Activated naive CD8-positive, alpha-beta T cell treated with anti-CD3 and anti-CD28 coated beads, Interleukin-2, amount 50 U/mL, for 24 hours (primary cell): ENCODE measurements at regions not wholly inside any gene's neighbourhood (a gene's known extent, or its start where the extent isn't known, plus 50 kb on each side); places are given as distances from the start of the nearest gene placed in this dataset.

ENCODE experiments used
- ATAC-seq: fragments of 150-1000 bp; cut with Tn5 transposase; one replicate; pipeline ENCODE4 v1.10.0; 2021
- DNase-seq: peaks from one replicate; pipeline ENCODE4 v3.0.0; 2021
- H3K27ac Mint-ChIP-seq: one replicate; pipeline ENCODE4 v1.8.0; 2021; ENCODE audit warnings: mild to moderate bottlenecking, mixed read lengths
- H3K27me3 Mint-ChIP-seq: one replicate; pipeline ENCODE4 v1.8.0; 2021; ENCODE audit warnings: mixed read lengths
- H3K36me3 Mint-ChIP-seq: one replicate; pipeline ENCODE4 v1.8.0; 2021; ENCODE audit warnings: low read depth, mixed read lengths
- H3K4me1 Mint-ChIP-seq: one replicate; pipeline ENCODE4 v1.8.0; 2021; ENCODE audit warnings: mixed read lengths
- H3K4me3 Mint-ChIP-seq: one replicate; pipeline ENCODE4 v1.8.0; 2021; ENCODE audit warnings: mild to moderate bottlenecking, moderate library complexity, mixed read lengths
- H3K9me3 Mint-ChIP-seq: one replicate; pipeline ENCODE4 v1.8.0; 2021; ENCODE audit warnings: mixed read lengths

- H3K4me1 Mint-ChIP-seq = peaks cover 4% of the 10 kb centered on the region
- H3K27me3 Mint-ChIP-seq = peaks cover 29% of the 10 kb centered on the region
- peak overlapping the region; percentile 72 for H3K4me3 Mint-ChIP-seq
- H3K9me3 Mint-ChIP-seq = no peaks in the 10 kb centered on the region
- DNase-seq = peak; percentile 49
- no peak for ATAC-seq
- no peak overlapping the region for H3K27ac Mint-ChIP-seq
- H3K36me3 Mint-ChIP-seq = no peaks in the 10 kb centered on the region
Observed at GRCh38 chr18:70464343-70465114, 175.7 kb downstream of the SOCS6 start.

- Mint-ChIP-seq H3K27me3 (peaks cover 29% of the 10 kb centered on the region), H3K4me1 (peaks cover 4% of the 10 kb centered on the region), H3K27ac (no peak overlapping the region), H3K4me3 (no peak overlapping the region), H3K36me3 (no peaks in the 10 kb centered on the region), H3K9me3 (no peaks in the 10 kb centered on the region)
- no peak for DNase-seq
- no peak for ATAC-seq
Observed at GRCh38 chr18:70463085-70463484, 174.2 kb downstream of the SOCS6 start.

GRCh38 chr18:70462078-70462439 is 173.2 kb downstream of the SOCS6 start:
- H3K27me3 Mint-ChIP-seq = peaks cover 29% of the 10 kb centered on the region
- no peak for DNase-seq
- no peak overlapping the region for H3K4me3 Mint-ChIP-seq
- H3K27ac Mint-ChIP-seq = no peak overlapping the region
- peaks cover 4% of the 10 kb centered on the region for H3K4me1 Mint-ChIP-seq
- no peaks in the 10 kb centered on the region for H3K36me3 Mint-ChIP-seq
- ATAC-seq = no peak
- no peaks in the 10 kb centered on the region for H3K9me3 Mint-ChIP-seq

- no peak for DNase-seq
- H3K9me3 Mint-ChIP-seq = no peaks in the 10 kb centered on the region
- H3K4me1 Mint-ChIP-seq = peaks cover 4% of the 10 kb centered on the region
- H3K27me3 Mint-ChIP-seq = peaks cover 29% of the 10 kb centered on the region
- no peaks in the 10 kb centered on the region for H3K36me3 Mint-ChIP-seq
- ATAC-seq = no peak
- H3K4me3 Mint-ChIP-seq = no peak overlapping the region
- H3K27ac Mint-ChIP-seq = no peak overlapping the region
Observed at GRCh38 chr18:70461323-70462077, 172.7 kb downstream of the SOCS6 start.

- Mint-ChIP-seq H3K4me3 (no peak overlapping the region), H3K4me1 (peaks cover 2% of the 10 kb centered on the region), H3K36me3 (no peaks in the 10 kb centered on the region), H3K9me3 (no peaks in the 10 kb centered on the region), H3K27me3 (peaks cover 29% of the 10 kb centered on the region), H3K27ac (no peak overlapping the region)
- ATAC-seq (no peak), DNase-seq (no peak)
Observed at GRCh38 chr18:70459731-70460130, 170.9 kb downstream of the SOCS6 start.

GRCh38 chr18:70459251-70459650 is 170.4 kb downstream of the SOCS6 start:
- Mint-ChIP-seq H3K27me3 (peaks cover 28% of the 10 kb centered on the region), H3K4me1 (no peaks in the 10 kb centered on the region), H3K36me3 (no peaks in the 10 kb centered on the region), H3K9me3 (no peaks in the 10 kb centered on the region), H3K4me3 (no peak overlapping the region), H3K27ac (no peak overlapping the region)
- ATAC-seq (no peak), DNase-seq (no peak)

- H3K27ac Mint-ChIP-seq = no peak overlapping the region
- peaks cover 19% of the 10 kb centered on the region for H3K27me3 Mint-ChIP-seq
- H3K4me1 Mint-ChIP-seq = no peaks in the 10 kb centered on the region
- DNase-seq (no peak), ATAC-seq (no peak)
- H3K4me3 Mint-ChIP-seq = no peak overlapping the region
- H3K36me3 Mint-ChIP-seq = no peaks in the 10 kb centered on the region
- H3K9me3 Mint-ChIP-seq = no peaks in the 10 kb centered on the region
Observed at GRCh38 chr18:70457788-70458187, 168.9 kb downstream of the SOCS6 start.

DNA sequence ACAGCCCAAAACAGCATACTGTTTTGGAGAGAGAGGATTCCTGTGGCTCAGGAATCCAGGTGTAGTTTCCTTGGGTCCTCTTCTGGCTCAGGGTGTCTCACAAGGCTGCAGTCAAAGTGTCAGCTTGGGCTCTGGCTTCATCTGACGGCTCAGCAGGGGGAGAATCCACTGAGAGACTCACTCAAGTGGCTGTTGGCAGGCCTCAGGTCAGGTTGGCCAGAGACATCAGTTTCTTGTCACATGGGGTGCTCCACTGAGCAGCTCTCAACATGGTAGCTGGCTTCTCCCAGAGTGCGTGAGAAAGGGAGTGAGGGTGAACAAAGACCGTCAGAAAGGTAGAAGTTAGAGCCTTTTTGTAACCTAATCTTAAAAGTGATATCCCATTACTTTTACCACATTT is 168.4 kb downstream of the SOCS6 start:
- Mint-ChIP-seq H3K27me3 (peaks cover 22% of the 10 kb centered on the region), H3K27ac (no peak overlapping the region), H3K36me3 (no peaks in the 10 kb centered on the region), H3K9me3 (no peaks in the 10 kb centered on the region), H3K4me3 (no peak overlapping the region), H3K4me1 (no peaks in the 10 kb centered on the region)
- ATAC-seq (no peak), DNase-seq (no peak)

- H3K27me3 Mint-ChIP-seq = peaks cover 14% of the 10 kb centered on the region
- no peak overlapping the region for H3K4me3 Mint-ChIP-seq
- no peaks in the 10 kb centered on the region for H3K9me3 Mint-ChIP-seq
- no peaks in the 10 kb centered on the region for H3K36me3 Mint-ChIP-seq
- DNase-seq (no peak), ATAC-seq (no peak)
- no peak overlapping the region for H3K27ac Mint-ChIP-seq
- H3K4me1 Mint-ChIP-seq = no peaks in the 10 kb centered on the region
Observed at GRCh38 chr18:70456376-70456775, 167.5 kb downstream of the SOCS6 start.

DNA sequence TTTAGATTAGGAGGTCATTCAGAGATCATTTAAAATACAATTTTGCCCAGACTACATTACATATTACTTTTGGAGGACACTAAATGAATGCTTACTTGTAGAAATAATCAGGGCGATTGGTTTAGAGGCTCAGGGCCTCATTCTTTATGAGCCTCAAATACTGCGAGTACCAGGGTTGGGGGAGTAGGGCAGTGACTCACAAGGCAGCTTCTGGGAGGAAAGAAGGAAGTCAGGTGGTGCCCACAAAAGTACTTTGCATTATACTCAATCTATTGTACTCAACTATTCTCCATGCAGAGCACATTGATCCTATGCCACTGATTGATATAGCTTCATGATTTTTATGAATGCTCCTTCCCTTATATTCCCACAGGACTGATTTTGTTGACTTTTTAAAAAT is 166.9 kb downstream of the SOCS6 start:
- Mint-ChIP-seq H3K27me3 (peaks cover 11% of the 10 kb centered on the region), H3K36me3 (no peaks in the 10 kb centered on the region), H3K4me3 (no peak overlapping the region), H3K27ac (no peak overlapping the region), H3K9me3 (no peaks in the 10 kb centered on the region), H3K4me1 (no peaks in the 10 kb centered on the region)
- DNase-seq (no peak), ATAC-seq (no peak)

DNA sequence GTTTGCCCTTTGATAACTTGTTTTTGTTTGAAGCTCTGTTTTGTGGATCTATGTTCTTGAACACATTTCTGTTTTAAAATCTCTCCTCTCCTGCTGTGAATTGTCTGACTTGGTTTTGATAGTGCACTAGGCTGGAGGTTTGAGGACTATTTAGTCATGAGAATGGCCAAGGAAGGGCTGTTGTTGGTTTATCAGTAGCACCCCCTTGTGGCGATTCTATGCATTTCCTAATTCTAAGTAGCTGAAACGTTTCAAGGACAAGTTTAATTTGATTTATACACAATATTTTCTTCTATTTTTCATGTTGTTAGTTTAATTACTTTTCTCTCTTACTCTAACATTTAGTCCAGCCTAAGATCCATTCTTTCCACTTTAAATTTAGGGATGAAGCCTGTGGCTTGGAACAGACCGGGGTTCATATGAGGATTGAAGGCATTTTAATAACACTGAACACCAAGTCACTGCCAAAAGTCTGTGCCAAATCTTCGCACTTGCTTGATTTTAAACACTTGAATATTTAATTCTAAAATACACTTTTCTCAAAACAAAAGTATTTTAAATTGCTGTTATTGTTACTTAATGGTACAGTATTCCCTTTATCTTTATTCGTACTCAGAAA is 166.0 kb downstream of the SOCS6 start:
- Mint-ChIP-seq H3K27ac (no peak overlapping the region), H3K4me1 (no peaks in the 10 kb centered on the region), H3K27me3 (peaks cover 7% of the 10 kb centered on the region), H3K36me3 (no peaks in the 10 kb centered on the region), H3K9me3 (no peaks in the 10 kb centered on the region), H3K4me3 (no peak overlapping the region)
- ATAC-seq (no peak), DNase-seq (peak; percentile 32)

DNA sequence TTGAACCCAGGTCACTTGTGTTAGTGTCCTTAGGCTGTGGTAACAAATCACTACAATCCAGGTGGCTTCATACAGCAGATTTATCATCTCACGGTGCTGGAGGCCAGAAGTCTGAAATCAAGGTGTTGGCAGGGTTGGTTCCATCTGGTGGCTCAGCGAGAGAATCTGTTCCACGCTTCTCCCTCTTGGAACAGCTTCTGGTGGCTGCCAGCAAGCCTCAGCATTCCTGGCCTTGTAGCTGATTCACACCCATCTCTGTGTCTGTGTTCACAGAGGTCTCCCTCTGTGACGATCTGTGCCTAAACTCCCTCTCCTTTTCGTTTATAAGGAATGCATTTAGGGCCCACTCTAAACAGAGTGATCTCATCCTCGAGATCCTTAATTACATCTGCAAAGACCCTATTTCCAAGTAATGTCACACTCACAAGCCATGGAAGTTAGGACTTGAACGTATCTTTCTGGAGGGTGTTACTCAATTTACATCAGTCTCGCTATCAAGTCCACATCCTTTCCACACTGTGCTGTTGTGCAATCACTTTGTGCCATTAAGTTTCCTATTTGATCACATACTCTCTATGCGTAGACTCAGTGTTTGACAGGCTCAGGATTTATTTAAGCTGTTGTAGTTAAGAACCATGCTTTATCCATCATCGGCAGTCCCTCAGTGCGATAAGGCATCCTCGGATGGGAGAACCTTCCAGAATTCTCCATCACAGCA is 164.4 kb downstream of the SOCS6 start:
- no peak overlapping the region for H3K4me3 Mint-ChIP-seq
- H3K27ac Mint-ChIP-seq = no peak overlapping the region
- no peaks in the 10 kb centered on the region for H3K36me3 Mint-ChIP-seq
- peaks cover 5% of the 10 kb centered on the region for H3K27me3 Mint-ChIP-seq
- ATAC-seq (no peak), DNase-seq (no peak)
- H3K9me3 Mint-ChIP-seq = no peaks in the 10 kb centered on the region
- no peaks in the 10 kb centered on the region for H3K4me1 Mint-ChIP-seq

DNA sequence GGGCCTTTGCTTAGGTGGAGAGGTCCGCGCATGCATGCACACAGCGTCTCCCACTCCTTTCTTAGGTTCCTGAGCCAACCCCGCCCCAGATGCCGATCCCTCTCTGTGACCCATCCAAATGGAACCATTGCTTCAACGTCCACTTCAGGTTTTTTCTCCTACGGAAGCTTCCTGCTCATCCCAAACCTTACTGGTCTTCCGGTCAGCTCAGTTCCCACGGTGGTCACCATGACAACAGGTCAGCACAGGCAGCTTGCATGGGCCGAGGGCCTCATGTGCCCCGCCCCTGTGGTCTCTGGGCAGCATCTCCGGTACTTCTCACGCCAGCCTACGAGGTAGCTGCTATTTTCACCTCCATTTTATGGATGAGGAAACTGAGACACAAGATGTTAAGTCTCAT is 163.7 kb downstream of the SOCS6 start:
- H3K4me1 Mint-ChIP-seq = no peaks in the 10 kb centered on the region
- H3K36me3 Mint-ChIP-seq = no peaks in the 10 kb centered on the region
- ATAC-seq (no peak), DNase-seq (no peak)
- H3K27me3 Mint-ChIP-seq = peaks cover 5% of the 10 kb centered on the region
- H3K9me3 Mint-ChIP-seq = no peaks in the 10 kb centered on the region
- H3K27ac Mint-ChIP-seq = no peak overlapping the region
- no peak overlapping the region for H3K4me3 Mint-ChIP-seq

DNA sequence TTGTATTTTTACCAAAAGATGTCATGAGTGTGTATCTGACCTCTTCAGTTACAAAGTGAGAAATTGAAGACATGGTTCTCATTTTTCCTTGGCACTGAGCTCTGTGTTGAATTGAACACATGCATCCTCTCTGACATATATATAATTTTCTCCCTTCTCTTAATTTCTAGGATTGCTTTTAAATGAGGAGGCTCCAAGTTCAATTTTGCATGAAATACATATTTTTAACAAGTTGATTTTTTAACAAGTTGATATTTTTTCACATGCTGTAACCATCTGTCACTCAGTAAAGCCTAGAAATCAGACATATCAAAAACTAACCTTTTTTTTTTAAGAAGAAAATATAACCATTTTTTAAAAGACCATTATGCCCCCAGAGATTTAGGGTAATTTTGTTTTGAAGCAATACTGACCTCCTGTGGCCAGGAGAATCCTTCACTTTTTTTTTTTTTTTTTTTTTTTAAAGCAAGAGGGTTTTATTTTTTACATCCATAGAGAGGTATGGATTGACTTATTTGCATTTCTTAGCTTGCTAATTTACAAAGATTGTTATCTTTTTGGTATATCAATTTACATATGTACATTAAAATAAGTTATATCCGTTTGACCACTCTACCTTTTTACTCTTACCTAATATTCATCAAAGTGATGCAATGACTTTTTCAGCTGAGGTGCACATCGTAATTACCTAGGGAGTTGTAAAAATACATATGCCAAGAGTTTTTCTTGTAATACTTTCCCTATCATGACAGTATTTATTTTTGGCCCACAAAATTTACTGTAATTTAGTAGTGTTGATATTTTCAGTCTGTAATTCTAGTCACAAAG is 161.8 kb downstream of the SOCS6 start:
- ATAC-seq (no peak), DNase-seq (no peak)
- Mint-ChIP-seq H3K4me3 (no peak overlapping the region), H3K9me3 (no peaks in the 10 kb centered on the region), H3K4me1 (no peaks in the 10 kb centered on the region), H3K27ac (no peak overlapping the region), H3K36me3 (no peaks in the 10 kb centered on the region), H3K27me3 (peaks cover 5% of the 10 kb centered on the region)
